ENCODE measurements at regions not wholly inside any gene's neighbourhood (a gene's known extent, or its start where the extent isn't known, plus 50 kb on each side); places are given as distances from the start of the nearest gene placed in this dataset.

GRCh38 chr5:122576256-122577016, 198.4 kb upstream of the SNX2 start:
- TF ChIP-seq FOXK2 (conservative IDR thresholded peaks at IDR 0.05 in 1 of 2, IDR thresholded peaks at IDR 0.05 in 1 of 2; ENCODE audit: low read depth in 2 of 2) (no peak), MTA2 (IDR thresholded peaks at IDR 0.05; ENCODE audit: low read depth) (no peak), HBP1 (CRISPR knock-in tag; IDR thresholded peaks at IDR 0.05) (no peak), MYC (IDR thresholded peaks at IDR 0.05; ENCODE audit: low read depth, low read length) (no peak), MYC (CRISPR knock-in tag; IDR thresholded peaks at IDR 0.05; ENCODE audit: borderline replicate concordance, low read depth) (no peak), CEBPB (tag; IDR thresholded peaks at IDR 0.05) (no peak)
